AG10803 (cell line): ENCODE measurements at regions not wholly inside any gene's neighbourhood (a gene's known extent, or its start where the extent isn't known, plus 50 kb on each side); places are given as distances from the start of the nearest gene placed in this dataset.

Experiments
- DNase-seq: peaks from one replicate; pipeline ENCODE4 v3.0.0; 2010; ENCODE audit warnings: low read depth
- H3K4me3 ChIP-seq: 2 replicates; pipeline ENCODE4 v1.5.1; 2011; ENCODE audit warnings: mild to moderate bottlenecking, low read length, control low read depth
- CTCF ChIP-seq: conservative IDR thresholded peaks from 2 replicates; pipeline ENCODE4 v1.5.1; 2011; ENCODE audit warnings: mild to moderate bottlenecking, low read length, control low read depth, inconsistent platforms

- no peak overlapping the region for H3K4me3 ChIP-seq
- no peak for DNase-seq
- TF ChIP-seq CTCF, result no peak
Measured at GRCh38 chr7:46203926-46204325, 282.9 kb upstream of the IGFBP3 start.

- no peak overlapping the region for H3K4me3 ChIP-seq
- DNase-seq, result no peak
- TF ChIP-seq CTCF, result no peak
Measured at GRCh38 chr7:46202379-46202778, 281.3 kb upstream of the IGFBP3 start.

- DNase-seq, result no peak
- TF ChIP-seq CTCF, result no peak
- H3K4me3 ChIP-seq, result no peak overlapping the region
Measured at GRCh38 chr7:46201961-46202360, 280.9 kb upstream of the IGFBP3 start.

GRCh38 chr7:46198701-46199100, 277.6 kb upstream of the IGFBP3 start:
- no peak overlapping the region for H3K4me3 ChIP-seq
- TF ChIP-seq CTCF, result no peak
- DNase-seq, result no peak

- DNase-seq, result no peak
- no peak for TF ChIP-seq CTCF
Measured at GRCh38 chr7:46197785-46198540, 276.9 kb upstream of the IGFBP3 start.

GRCh38 chr7:46195934-46196333, 274.9 kb upstream of the IGFBP3 start:
- DNase-seq, result no peak
- H3K4me3 ChIP-seq, result no peak overlapping the region
- no peak for TF ChIP-seq CTCF

More at GRCh38 chr7:46197785-46198540, 276.9 kb upstream of the IGFBP3 start:
- no peak overlapping the region for H3K4me3 ChIP-seq

- TF ChIP-seq CTCF, result no peak
- H3K4me3 ChIP-seq, result no peak overlapping the region
- DNase-seq, result peak; percentile 28
Measured at GRCh38 chr7:46192271-46192670, 271.2 kb upstream of the IGFBP3 start.
